Astrocyte of the cerebellum (primary cell): ENCODE measurements at regions not wholly inside any gene's neighbourhood (a gene's known extent, or its start where the extent isn't known, plus 50 kb on each side); places are given as distances from the start of the nearest gene placed in this dataset.

Experiments used
- DNase-seq: peaks from one replicate; pipeline ENCODE4 v3.0.0-alpha.2; 2011; ENCODE audit warnings: low read depth
- H3K4me3 ChIP-seq: 2 replicates; pipeline ENCODE4 v1.5.1; 2011; ENCODE audit warnings: mild to moderate bottlenecking, low read depth, low read length, moderate library complexity
- CTCF ChIP-seq: IDR thresholded peaks from 2 replicates; pipeline ENCODE4 v1.5.1; 2012; ENCODE audit warnings: low read length, low read depth, moderate library complexity, mild to moderate bottlenecking; ENCODE audit errors: missing control alignments
- in situ Hi-C: cut with HindIII; loops from 2 replicates; pipeline ENCODE4 v1.10.0; 2017; ENCODE audit warnings: low sequenced_read_pairs

- no peak for DNase-seq
- no peak overlapping the region for H3K4me3 ChIP-seq
- in situ Hi-C loops: no loop called here
- TF ChIP-seq CTCF: no peak
These were observed 72.1 kb upstream of the DISP3 start for GRCh38 chr1:11406845-11407244.

GRCh38 chr1:11407301-11407994 is 71.5 kb upstream of the DISP3 start:
- TF ChIP-seq CTCF: no peak
- H3K4me3 ChIP-seq: no peak overlapping the region
- in situ Hi-C loops: no loop called here
- no peak for DNase-seq

- no peak for TF ChIP-seq CTCF
- in situ Hi-C loops: no loop called here
- no peak for DNase-seq
- no peak overlapping the region for H3K4me3 ChIP-seq
These were observed 66.8 kb upstream of the DISP3 start for GRCh38 chr1:11412141-11412540.

- in situ Hi-C loops: no loop called here
- DNase-seq: no peak
- TF ChIP-seq CTCF: no peak
- no peak overlapping the region for H3K4me3 ChIP-seq
These were observed 65.0 kb upstream of the DISP3 start for GRCh38 chr1:11413986-11414391.

GRCh38 chr1:11414926-11415538 is 63.9 kb upstream of the DISP3 start:
- no peak overlapping the region for H3K4me3 ChIP-seq
- no peak for TF ChIP-seq CTCF
- DNase-seq: no peak
- in situ Hi-C loops: no loop called here

- H3K4me3 ChIP-seq: no peak overlapping the region
- no peak for DNase-seq
- in situ Hi-C loops: no loop called here
- no peak for TF ChIP-seq CTCF
These were observed 61.8 kb upstream of the DISP3 start for GRCh38 chr1:11417162-11417561.
